Nucleus accumbens (tissue), 56 donors: ENCODE measurements at regions not wholly inside any gene's neighbourhood (a gene's known extent, or its start where the extent isn't known, plus 50 kb on each side); places are given as distances from the start of the nearest gene placed in this dataset.
"Not testable (repeated sequence)": the region's sequence is repeated elsewhere in the genome, so short reads cannot be mapped to it uniquely, and the experiment has no call there.

ENCODE experiments used
- DNase-seq, 56 donors: peaks; one replicate each; lab custom pipeline; 2025; lab: John Stamatoyannopoulos, UW

DNA sequence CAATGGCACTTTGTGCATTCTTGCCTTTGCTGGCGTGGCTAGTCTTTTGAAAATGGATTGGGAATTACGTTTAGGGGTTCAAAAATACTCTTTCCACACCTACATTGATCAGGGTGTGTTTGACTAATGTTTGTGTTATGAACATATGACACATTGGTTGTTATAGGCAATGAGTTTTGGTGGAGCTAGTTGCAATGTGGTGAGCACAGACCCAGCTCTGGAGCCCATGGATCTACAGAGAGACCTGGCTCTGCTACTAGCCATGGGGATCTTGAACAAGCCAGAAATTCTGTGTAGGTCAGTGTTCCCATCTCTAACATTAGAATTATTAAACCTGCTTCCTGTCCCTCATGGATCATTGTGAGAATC is 222.4 kb upstream of the UBL3 start:
- no peak for DNase-seq

DNA sequence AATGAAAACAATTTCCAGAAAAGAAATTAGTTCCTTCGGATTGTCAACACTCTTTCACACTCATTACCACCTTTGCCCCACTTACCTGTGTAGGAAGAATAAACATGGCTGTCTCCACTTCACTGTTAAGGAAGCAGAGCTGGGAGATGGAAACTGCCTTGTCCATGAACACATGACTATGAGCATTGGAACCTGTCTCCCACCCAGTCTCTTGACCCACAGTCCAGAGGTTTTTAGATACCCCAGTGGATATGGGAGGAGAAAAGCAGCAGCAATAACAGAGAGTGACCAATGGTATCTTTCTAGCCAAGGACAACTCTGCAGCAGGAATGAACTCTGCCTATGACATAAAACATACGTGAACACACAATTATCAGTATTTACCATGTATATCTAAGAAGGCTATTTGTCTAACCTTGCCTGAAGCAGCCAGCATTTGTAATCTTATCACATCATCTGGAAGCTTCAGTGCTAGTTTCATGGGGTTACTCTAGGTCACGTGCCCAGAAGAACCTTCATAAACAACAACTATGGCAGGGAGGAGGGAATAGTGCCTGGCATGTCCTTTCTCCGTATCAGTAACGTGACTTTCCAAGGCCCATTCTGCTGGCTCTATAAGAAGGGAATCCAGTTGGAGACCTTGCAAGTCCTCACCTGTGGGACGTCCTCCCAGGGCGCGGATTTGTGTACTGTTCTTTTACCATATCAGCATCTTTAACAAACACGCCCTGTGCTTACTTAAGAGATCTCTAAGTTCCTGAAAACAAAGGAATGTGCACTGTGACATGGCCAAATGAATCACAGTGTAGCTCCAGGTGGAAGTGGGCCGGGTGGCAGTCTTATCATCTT is 221.8 kb upstream of the UBL3 start:
- DNase-seq, result no peak

DNA sequence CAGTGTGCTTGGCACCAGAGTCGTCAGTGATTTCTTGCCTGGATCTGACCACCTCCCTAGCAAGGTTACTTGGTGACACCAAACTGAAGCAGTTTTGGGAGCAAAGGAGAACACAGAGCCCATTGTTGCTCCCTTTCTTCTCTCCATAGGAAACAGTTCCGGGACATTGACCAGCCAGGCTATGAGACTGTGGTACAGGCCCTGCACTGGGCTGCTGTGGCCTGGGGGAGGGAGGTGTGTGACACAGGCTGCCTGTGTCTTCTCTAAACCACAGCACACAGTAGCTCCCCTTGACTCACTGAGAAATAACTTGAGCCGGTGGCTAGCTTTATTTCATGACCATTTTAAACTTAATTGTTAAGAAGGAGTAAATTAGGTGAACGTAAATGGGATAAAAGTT is 214.8 kb upstream of the UBL3 start:
- no peak for DNase-seq

DNA sequence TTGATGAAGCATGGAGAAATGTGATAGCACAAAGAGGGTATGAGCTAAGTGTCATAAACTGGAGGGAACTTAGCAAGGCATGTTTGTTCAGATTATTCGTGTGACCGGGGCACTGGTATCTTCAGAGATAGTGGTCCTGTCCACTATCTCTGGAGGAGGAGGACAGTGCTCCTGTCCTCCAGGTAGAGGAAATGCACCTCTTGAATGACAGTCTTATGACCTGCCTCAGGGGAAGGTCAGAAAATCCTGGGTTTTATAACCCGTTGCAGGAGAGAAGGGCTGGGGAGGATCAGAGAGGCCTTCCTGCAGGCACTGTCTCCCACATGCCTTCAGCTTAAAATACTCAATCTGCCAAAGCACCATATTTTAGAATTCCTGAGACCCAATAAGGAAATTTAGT is 213.5 kb upstream of the UBL3 start:
- DNase-seq, result no peak

DNA sequence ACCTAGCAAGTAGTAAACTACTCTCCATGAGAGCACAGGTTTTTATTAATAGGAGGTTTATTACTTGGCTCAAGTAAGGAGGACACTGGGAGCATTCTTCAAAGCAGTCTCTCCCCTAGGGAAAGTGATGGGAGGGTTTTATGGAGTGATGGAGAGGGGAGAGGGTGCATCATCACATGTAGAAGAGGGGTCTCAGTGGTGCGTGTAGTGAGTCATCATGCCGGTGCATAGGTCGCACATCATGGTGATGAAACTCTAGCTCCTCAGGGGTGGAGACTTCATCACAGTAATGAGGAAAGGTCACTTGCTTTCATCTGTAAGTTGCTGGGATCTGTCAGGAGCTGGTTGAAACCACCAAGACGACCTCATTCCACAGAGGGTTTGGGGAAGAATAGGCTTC is 210.8 kb upstream of the UBL3 start:
- DNase-seq, result no peak

DNA sequence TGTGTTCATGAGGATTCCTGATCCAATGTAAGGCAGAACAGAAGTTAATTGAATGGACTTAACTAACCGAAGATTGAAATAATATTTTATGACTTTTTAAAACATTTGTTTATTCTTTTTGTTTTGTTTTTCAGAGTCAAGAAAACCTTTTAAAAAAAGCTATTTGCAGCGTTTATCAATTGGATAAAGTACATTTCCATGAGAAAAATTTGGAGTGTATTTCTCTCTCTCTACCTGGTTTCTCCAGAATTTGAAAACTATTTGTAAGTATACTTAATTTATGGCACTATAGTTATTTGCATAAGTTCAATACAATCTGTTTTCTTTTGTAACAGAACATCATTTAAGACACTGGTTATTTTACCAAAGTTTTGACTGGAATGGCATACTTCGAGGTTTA is 208.0 kb upstream of the UBL3 start:
- DNase-seq, result no peak

DNA sequence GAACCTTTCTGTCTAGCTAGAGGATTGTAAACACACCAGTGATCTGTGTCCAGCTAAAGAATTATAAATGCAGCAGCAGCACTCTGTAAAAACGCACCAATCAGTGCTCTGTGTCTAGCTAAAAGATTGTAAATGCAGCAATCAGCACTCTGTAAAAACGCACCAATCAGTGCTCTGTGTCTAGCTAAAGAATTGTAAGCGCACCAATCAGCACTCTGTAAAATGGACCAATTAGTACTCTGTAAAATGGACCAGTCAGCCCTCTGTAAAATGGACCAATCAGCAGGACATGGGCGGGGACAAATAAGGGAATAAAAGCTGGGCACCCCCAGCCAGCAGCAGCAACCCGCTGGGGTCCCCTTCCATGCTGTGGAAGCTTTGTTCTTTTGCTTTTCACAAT is 204.1 kb upstream of the UBL3 start:
- not testable (repeated sequence) for DNase-seq

DNA sequence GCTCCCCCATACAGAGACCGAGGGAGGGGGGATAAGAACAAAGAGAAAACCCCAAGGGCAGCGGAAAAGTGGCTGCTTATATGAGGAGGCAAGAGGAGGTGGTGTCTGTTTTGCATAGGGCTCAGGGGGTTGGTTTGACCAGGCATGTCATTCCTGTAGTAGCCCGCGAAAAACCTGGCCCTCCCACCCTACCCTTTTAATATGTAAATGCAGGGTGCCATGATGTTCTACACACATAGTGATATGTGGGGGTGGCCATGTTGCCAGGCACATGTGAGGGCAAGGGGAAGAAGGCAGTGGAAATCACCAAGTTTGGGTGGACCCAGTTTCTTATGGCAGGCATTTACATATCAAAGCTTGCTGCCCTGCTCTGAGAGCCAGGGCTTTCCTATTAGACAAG is 203.5 kb upstream of the UBL3 start:
- no peak for DNase-seq

DNA sequence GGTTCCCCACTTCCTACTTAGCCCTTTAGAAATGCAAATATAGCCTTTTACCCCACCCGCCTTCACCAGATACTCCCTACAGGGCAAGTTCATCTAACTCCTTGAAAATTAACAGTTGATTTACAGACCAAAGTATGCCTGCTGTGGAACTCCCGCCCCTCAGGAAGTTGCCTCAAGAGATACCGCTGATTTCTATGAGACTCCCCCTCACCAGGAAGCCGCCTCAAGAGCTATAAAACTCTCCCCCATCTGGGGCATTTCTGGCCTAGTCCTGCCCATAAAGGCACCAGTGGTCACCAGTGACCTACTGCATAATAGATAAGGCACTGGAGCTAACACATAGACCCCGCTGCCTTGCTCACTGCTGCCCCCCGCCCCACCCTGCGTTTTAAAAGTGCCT is 201.7 kb upstream of the UBL3 start:
- no peak for DNase-seq

DNA sequence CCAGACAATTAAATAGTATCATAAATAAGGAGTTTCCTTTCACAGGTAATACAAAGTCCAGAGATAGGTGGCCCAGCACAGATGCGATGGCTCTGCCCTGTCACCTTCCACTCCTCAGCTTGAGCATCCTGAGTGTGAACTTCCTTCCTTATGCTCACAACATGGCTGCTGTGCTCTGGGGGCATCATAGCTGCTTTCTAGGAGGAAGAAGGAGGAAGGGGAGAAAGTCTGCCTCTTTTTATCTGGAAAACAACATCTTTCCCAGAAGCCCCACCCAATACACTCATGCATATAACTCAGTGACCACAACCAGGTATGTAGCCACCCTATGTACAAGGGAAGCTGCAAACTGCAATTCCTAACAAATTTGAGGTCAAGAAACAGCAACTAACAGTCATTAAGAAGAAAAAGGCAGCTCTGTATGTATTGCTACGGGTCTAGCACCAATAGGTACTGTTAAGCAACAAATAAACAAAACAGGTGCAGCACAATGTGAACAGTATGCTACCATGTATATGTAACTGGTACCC is 201.2 kb upstream of the UBL3 start:
- DNase-seq, result no peak

DNA sequence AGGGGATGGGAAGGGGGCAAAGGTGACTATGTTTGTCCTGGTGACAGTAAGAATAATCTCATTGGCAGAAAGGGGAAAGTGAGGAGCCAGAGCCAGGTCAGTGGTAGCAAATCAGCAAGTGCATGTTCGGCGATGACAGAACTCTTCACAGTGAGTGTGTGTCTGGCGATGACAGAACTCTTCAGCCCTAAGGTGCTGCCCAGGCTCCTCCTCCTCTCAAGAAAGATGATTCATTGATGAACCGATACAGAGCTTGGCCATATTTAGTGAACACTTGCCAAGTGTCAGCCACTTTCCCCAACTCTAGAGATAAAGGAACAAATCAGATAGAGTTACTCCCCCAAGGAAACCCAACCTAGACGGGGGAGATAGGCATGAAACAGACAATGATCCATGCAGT is 199.3 kb upstream of the UBL3 start:
- no peak for DNase-seq

DNA sequence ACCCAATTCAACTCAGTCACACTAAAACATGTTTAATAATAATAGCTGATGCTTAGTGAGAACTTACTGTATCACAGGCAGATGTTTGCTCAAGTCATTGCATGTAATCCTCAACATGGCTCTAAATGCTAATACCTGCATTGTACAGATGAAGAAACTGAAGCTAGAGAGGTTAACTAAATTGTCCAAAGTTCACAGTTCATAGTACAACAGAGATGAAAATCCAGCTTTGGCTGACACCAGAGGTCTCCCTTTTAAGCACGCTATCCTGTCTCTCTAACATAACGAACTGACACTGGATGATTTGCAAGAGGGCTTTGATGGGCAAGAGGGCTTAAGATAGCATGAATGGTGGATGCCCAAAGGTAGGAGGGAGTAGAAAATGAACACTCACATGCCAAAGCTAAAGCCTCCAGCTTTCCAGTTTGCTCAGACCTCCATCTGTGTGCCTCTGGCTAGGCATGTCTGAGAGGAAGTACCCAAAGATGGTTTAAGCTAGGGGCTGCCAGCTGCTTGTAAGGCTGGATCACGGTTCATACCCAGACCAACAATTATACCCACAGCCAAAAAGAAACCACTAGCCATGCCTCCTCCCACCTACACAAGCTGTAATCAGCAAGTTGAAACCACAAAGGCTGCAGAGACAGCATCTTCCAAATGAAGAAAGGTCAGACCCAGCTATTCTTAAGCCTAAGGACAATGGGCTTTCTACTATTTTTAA is 196.9 kb upstream of the UBL3 start:
- no peak for DNase-seq

DNA sequence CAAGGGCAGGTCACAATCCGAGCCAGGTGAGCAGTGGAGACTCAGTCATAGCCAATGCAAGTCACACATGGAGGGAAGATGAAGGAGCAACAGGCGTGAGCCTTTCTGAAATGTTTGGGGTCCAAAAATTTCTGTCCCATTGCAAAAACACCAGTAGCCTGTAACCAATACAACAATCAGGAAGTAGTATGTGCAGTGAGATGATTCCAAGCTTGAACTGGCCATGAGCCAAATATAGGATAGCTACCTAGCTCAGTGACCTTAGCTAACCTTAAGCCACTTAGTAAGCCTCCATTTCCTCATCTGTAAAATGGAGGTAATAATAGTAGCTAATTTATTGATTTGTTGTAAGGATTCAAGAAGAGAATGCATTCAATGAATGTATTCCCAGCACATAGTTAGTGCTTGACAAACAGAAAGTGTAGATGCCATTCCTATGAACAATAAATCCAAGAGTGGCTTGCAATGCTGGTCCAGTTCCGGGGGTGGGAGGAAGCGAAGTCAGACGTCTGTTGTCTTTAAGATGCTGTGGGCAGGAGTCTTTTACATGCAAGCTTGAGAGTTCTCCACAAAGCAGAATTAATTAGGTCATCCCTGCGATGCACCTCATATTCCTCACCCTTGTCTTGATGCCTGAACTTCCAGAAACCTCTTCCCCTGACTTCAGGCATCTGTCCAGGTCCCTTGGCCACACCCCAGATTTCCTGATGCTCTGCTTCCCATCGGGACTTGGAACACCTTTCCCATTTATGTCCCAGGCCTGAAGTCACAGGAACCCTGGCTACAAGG is 195.7 kb upstream of the UBL3 start:
- DNase-seq, result no peak

DNA sequence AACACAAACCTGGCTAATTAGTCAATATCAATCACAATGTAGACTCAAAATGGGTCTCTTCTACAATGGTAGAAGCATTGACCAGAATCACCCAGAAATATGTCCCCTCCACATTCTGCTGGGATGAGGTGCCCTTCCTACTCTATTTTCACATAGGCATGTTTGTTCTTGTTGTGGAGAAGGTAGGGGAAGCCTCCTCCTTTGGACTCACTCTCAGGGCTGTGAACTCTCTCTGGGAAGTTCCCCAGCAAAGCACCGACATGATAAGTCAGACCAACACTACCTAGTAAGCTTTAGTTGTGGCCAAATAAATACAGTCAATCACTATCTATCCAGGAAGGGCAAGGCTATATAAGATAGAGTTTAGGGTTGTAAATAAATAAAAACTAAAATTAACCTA is 194.5 kb upstream of the UBL3 start:
- no peak for DNase-seq

DNA sequence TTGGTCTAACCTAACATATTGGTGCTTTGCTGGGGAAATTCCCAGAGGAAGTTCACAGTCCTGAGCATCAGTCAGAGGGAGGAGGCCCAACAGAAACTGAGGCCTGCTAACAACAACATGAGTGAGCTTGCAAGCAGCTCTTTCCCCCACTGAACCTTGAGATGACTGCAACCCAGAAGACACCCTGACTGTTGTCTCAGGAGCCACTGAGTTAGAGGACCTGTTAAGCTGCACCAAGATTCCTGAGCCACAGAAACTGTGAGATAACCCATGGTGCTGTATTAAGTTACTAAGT is 193.2 kb upstream of the UBL3 start:
- no peak for DNase-seq

DNA sequence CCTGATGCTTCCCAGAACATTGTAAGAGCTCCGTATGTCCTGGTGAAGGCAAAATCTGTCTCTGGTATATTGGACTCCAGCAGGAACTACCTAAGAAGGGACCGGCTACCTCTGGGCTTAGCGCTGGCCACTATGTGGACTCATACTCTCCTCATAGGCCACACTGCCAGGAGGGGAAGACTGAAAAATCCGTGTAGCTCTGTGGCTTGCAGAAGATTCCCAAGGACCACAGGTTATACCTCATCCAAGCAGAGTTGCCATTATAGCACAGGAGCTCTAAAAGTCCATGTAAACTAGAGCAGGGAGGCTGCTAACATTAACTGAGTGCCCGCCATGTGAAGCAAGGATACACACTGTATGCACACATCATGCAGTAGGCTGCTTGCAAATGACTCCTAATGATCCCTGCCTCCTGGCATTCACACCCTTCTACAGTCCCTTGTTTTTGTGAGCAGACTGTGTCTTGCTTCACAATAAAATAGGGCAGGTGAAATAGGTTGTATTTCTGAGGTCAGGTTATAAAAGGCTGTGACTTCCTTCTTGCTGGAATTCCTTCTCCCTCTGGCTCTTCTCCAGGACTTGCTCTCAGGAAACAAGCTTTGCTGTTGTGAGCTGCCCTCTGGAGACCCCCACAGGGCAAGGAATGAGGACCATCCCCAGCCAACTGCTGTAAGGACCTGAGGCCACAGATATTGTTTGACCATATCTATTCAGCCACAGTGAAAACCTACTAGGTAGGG is 192.6 kb upstream of the UBL3 start:
- DNase-seq, result no peak

DNA sequence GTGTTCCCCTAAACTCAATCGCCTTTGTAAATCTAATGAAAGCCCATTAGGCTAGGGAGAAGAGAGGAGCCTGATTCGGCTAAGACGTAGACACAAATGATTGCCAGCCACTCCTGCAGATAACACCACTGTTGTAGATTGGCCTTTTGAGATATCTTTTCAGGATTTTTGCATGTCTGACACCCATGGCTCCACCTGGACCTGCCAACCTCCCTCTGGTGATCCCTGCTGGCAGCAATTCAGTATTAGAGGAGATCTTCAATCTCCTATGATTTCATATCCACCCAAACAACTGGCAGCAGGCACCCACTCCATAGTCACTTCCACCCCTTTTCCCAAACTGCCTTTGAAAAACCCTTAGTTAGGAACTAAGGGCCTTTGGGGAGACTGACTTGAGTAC is 191.9 kb upstream of the UBL3 start:
- DNase-seq, result no peak

DNA sequence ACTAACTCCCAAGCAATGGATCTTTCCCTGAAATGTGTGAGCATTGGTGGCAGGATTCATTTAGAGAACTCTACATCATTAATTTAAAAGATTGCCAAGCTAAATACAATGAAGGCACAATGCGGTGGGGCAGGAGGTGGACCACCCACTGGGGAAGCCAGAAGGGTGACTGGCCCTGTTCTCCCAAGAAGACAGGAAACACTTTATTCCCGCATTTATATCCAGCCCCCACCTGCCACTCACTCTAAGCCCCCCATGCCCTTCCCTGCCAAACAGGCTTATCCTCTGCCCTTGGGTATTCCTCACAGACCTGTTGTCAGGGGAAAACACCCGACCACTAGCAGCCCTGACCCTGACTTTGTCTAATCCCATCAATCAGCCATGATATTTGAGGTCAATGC is 189.1 kb upstream of the UBL3 start:
- DNase-seq, result no peak

DNA sequence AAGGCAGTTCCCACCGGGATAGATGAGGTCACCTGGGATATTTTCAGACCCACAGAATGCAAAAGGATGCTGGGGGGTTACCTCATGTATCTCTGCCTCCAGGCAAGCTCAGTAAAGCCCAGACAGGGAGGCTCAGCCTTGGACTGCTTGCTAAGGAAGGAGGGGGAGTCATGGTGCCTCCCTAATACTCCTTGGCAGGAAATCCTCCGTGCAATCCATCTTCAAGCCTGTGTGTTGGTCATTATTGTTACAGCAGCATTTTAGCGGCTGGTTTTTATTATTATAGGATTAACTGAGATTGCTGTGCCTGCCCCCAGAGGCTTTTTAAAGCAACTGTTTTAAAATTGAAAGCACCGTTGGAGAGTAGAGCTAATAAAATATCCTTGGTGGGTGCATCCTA is 188.5 kb upstream of the UBL3 start:
- no peak for DNase-seq

DNA sequence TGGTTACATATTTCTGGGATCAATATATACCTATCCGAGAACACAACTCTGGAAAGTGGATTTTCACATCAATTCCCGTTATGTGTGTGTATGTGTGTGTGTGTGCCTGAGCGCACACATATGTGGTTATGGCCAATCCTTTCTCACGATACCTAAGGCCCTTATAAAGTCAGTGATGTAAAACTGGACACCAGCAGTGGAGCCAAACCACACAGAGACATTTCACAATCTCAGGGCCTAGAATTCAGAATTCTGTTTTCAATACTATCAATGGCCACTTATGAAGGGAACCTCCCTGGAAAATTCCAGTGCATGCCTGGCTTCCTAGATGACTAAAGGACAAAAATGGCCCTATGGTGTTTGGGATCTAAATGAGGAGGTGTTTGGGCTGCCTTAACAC is 187.3 kb upstream of the UBL3 start:
- DNase-seq, result no peak

DNA sequence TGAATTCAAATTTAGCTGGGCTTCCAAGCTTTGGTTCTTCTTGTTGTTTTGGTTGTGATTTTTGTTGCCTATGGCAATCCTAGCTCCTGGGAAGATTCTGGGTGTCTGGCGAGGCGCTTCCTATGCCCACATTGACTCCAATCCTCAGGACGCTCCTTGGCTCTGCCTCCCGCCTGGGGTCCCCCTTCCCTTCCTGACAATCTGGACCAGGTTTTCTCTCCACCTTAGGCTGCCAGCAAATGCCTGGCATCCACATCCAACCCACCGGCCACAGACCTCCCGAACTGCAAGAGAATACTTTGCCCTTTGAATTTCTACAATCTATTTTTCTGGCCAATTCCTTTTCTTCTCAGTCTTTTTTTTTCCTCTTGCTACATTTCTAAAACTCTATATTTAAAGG is 186.9 kb upstream of the UBL3 start:
- DNase-seq, result no peak
